Stomach (tissue), 8 donors: ENCODE measurements at regions not wholly inside any gene's neighbourhood (a gene's known extent, or its start where the extent isn't known, plus 50 kb on each side); places are given as distances from the start of the nearest gene placed in this dataset.

Experiments
- DNase-seq, 2 donors: peaks; one replicate each; pipeline versions ENCODE4 v3.0.0 to v3.0.0-alpha.2; 2013 to 2019
- H3K27ac ChIP-seq, 5 donors: fragments of 200-600 bp in 4 of 5; sonication (generic) in 4 of 5; one replicate each; pipeline ENCODE4 v1.5.1; 2013 to 2019; ENCODE audit warnings: mild to moderate bottlenecking in 1 of 5, moderate library complexity in 1 of 5
- H3K27me3 ChIP-seq, 3 donors: fragments of 200-600 bp; sonication (generic); one replicate each; pipeline ENCODE4 v1.5.1; 2017 to 2019; ENCODE audit warnings: mixed run types in 1 of 3
- H3K36me3 ChIP-seq, 4 donors: fragments of 200-600 bp; sonication (generic); 1 replicate in 3 of 4; 2 replicates in 1 of 4; pipeline ENCODE4 v1.5.1; 2016 to 2019
- H3K4me1 ChIP-seq, 4 donors: fragments of 200-600 bp; sonication (generic); one replicate each; pipeline ENCODE4 v1.5.1; 2016 to 2019
- H3K4me3 ChIP-seq, 4 donors: fragments of 200-600 bp; sonication (generic) in 3 of 4; one replicate each; pipeline ENCODE4 v1.5.1; 2016 to 2019; ENCODE audit warnings: mild to moderate bottlenecking in 1 of 4
- H3K9me3 ChIP-seq, 4 donors: fragments of 200-600 bp; sonication (generic); one replicate each; pipeline ENCODE4 v1.5.1; 2016 to 2019
- EP300 ChIP-seq: sonication (generic); formaldehyde crosslinking; IDR thresholded peaks from one replicate; pipeline ENCODE4 v1.6.1; 2017; ENCODE audit warnings: antibody characterized with exemption
- POLR2A ChIP-seq, 4 donors: fragments of 450-650 bp; IDR thresholded peaks; one replicate each; pipeline ENCODE4 v1.6.1; 2016; ENCODE audit warnings: antibody characterized with exemption in 4 of 4, control low read depth in 2 of 4, mild to moderate bottlenecking in 1 of 4, moderate library complexity in 1 of 4
- POLR2AphosphoS5 ChIP-seq, 3 donors: sonication (generic); formaldehyde crosslinking; IDR thresholded peaks; one replicate each; pipeline ENCODE4 v1.6.1; 2016; ENCODE audit warnings: antibody characterized with exemption in 3 of 3
- WGBS, 5 donors: extraction: QIAGEN DNeasy Blood & Tissue Kit in 3 of 5; methylation state at CpG; one replicate each; pipeline versions ENCODE4 v1.1.5 to v1.1.7; 2013 to 2018; 5-methylcytosine and 5-hydroxymethylcytosine counted together
- intact Hi-C: fragments of 100-400 bp; cut with DNase I; formaldehyde crosslinking; loops from one replicate; pipeline ENCODE4 v1.15.1; 2023; ENCODE audit warnings: low total_unique reads
- TF ChIP-seq, protein P1 (sequence below), 7 experiments: fragments of 450-650 bp in 4 of 7; fragments of 200-600 bp in 3 of 7; sonication (generic) in 3 of 7; IDR thresholded peaks; one replicate each; pipeline ENCODE4 v1.5.1; 2016 to 2019; ENCODE audit warnings: antibody characterized with exemption in 7 of 7, control low read depth in 2 of 7, mild to moderate bottlenecking in 1 of 7
- donor health status: healthy with polysubstance abuse.
- donor health status: Bipolar disorder and iron deficiency.
- donor health status: healthy.

- Histone ChIP-seq H3K9me3 (no peaks in the 10 kb centered on the region), H3K27me3 (peaks cover 0 to 23% (median 8%) of the 10 kb centered on the region in 3 donors), H3K27ac (no peak overlapping the region), H3K4me1 (no peaks in the 10 kb centered on the region), H3K4me3 (no peak overlapping the region), H3K36me3 (no peaks in the 10 kb centered on the region)
- 64 to 73% (median 69%) methylated on average over 15 of the region's 15 CpGs for WGBS, 5 donors
- peak in 1 of 2 donors; percentile 78 for DNase-seq
- intact Hi-C loops = no loop called here
- TF ChIP-seq, protein P1, sequence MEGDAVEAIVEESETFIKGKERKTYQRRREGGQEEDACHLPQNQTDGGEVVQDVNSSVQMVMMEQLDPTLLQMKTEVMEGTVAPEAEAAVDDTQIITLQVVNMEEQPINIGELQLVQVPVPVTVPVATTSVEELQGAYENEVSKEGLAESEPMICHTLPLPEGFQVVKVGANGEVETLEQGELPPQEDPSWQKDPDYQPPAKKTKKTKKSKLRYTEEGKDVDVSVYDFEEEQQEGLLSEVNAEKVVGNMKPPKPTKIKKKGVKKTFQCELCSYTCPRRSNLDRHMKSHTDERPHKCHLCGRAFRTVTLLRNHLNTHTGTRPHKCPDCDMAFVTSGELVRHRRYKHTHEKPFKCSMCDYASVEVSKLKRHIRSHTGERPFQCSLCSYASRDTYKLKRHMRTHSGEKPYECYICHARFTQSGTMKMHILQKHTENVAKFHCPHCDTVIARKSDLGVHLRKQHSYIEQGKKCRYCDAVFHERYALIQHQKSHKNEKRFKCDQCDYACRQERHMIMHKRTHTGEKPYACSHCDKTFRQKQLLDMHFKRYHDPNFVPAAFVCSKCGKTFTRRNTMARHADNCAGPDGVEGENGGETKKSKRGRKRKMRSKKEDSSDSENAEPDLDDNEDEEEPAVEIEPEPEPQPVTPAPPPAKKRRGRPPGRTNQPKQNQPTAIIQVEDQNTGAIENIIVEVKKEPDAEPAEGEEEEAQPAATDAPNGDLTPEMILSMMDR (IDR thresholded peaks at IDR 0.05) = no peak
- TF ChIP-seq POLR2A (IDR thresholded peaks at IDR 0.05) (no peak), EP300 (no peak), POLR2AphosphoS5 (IDR thresholded peaks at IDR 0.05) (no peak)
Observed at GRCh38 chr16:73285436-73286201, 237.7 kb upstream of the ZFHX3 start.

DNA sequence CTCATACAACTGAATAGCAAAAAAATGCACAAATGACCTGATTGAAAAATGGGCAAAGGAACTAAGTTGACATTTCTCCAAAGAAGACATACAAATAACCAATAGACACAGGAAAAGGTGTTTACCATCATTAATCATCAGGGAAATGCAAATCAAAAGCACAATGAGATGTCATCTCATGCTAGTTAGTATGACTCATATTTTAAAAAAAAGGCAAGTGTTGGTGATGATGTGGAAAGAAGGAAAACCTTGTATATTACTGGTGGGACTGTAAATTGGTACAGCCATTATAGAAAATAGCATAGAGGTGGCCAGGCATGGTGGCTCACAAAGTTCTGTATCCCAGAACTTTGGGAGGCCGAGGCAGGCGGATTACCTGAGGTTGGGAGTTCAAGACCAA lies 232.5 kb upstream of the ZFHX3 start:
- Histone ChIP-seq H3K27ac (no peak overlapping the region), H3K27me3 (no peaks in the 10 kb centered on the region)
- intact Hi-C loops = no loop called here

GRCh38 chr16:73279451-73279850 lies 231.5 kb upstream of the ZFHX3 start:
- no peaks in the 10 kb centered on the region for H3K9me3 ChIP-seq
- H3K4me3 ChIP-seq = no peak overlapping the region
- no peaks in the 10 kb centered on the region for H3K4me1 ChIP-seq
- no peak for DNase-seq
- TF ChIP-seq POLR2A (IDR thresholded peaks at IDR 0.05) = no peak
- TF ChIP-seq, protein P1 (IDR thresholded peaks at IDR 0.05) = no peak
- no peak for TF ChIP-seq EP300
- no peaks in the 10 kb centered on the region for H3K36me3 ChIP-seq
- no peak overlapping the region for H3K27ac ChIP-seq
- intact Hi-C loops = no loop called here
- H3K27me3 ChIP-seq = no peaks in the 10 kb centered on the region
- WGBS, 5 donors = 59 to 70% (median 66%) methylated on average over 3 of the region's 3 CpGs

More for the DNA sequence above, 232.5 kb upstream of the ZFHX3 start:
- H3K4me3 ChIP-seq = no peak overlapping the region
- no peak for DNase-seq
- no peaks in the 10 kb centered on the region for H3K36me3 ChIP-seq
- 90 to 100% (median 94%) methylated on average over 2 of the region's 2 CpGs for WGBS, 5 donors
- TF ChIP-seq, protein P1 (IDR thresholded peaks at IDR 0.05) = no peak
- TF ChIP-seq EP300 (no peak), POLR2AphosphoS5 (IDR thresholded peaks at IDR 0.05) (no peak), POLR2A (IDR thresholded peaks at IDR 0.05) (no peak)
- no peaks in the 10 kb centered on the region for H3K4me1 ChIP-seq
- no peaks in the 10 kb centered on the region for H3K9me3 ChIP-seq

GRCh38 chr16:73277071-73277470 lies 229.1 kb upstream of the ZFHX3 start:
- Histone ChIP-seq H3K4me3 (no peak overlapping the region), H3K9me3 (no peaks in the 10 kb centered on the region), H3K27ac (no peak overlapping the region), H3K36me3 (no peaks in the 10 kb centered on the region), H3K27me3 (no peaks in the 10 kb centered on the region), H3K4me1 (no peaks in the 10 kb centered on the region)
- peak in 1 of 2 donors; percentile 28 for DNase-seq
- TF ChIP-seq, protein P1 (IDR thresholded peaks at IDR 0.05) = no peak
- TF ChIP-seq POLR2A (IDR thresholded peaks at IDR 0.05) (no peak), EP300 (no peak), POLR2AphosphoS5 (IDR thresholded peaks at IDR 0.05) (no peak)
- intact Hi-C loops = no loop called here
- 53 to 66% (median 55%) methylated on average over 5 of the region's 5 CpGs for WGBS, 5 donors
